T-helper 2 cell (primary cell): ENCODE measurements at regions not wholly inside any gene's neighbourhood (a gene's known extent, or its start where the extent isn't known, plus 50 kb on each side); places are given as distances from the start of the nearest gene placed in this dataset.
"Not testable (repeated sequence)": the region's sequence is repeated elsewhere in the genome, so short reads cannot be mapped to it uniquely, and the experiment has no call there.

ENCODE experiments used
- DNase-seq, 5 experiments: peaks; one replicate each; pipeline versions ENCODE4 v3.0.0 to v3.0.0-alpha.2; 2012 to 2022

DNA sequence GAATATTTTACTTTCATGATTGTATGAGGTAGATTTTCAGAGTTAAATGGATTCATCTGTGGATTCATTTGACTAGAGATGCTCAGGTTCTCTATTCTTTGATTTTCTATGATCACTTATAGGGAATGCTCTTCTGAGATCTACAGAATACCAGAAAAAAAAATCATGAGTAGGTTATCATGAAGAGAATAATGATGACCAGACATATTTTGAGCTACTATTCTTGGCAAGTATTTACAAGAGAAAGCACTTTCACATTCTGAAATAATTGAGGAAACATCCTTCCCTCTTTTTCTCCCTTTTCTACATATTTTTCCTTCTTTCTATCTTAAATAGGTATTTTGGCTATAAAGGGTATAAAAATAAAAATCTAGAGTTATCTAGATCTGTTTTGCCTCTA is 543.0 kb upstream of the TUSC1 start:
- DNase-seq, result no peak

DNA sequence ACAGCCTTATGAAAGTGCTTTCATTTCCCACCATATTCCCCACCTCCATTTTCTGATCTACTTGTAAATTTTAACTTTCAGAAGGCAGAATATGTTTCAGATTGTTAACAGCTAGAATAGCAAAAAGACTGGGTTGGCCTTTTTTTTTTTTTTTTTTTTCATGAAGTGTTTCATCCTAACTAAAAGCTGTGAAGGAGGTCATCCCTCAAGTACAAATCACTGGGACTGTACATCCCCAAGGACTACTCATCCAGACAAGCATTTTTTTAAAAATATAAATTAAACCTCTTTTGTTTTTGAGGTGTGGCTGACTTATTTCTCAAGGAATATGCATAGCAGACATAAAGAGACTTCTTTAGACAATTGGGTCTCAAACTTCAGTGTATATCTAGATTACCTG is 542.1 kb upstream of the TUSC1 start:
- DNase-seq, result no peak

DNA sequence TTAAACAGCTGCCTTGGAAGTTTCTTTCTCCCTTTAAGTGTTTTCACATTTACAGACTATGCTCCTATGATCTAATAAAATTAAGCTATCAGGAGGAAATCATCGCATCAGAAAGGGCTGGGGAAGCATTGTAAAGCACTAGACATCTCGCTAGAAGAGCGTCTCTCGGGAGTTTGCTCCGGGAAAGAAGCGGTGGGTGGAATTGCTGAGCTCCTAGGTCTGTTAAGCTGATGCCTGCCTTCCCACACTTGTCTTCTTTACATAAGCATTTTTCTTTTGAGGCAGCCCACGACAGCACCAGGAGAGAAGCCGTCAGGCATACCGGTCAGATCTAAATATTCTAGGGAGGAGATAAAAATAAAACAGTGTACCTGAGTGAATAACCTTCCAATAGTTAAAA is 541.7 kb upstream of the TUSC1 start:
- no peak for DNase-seq

DNA sequence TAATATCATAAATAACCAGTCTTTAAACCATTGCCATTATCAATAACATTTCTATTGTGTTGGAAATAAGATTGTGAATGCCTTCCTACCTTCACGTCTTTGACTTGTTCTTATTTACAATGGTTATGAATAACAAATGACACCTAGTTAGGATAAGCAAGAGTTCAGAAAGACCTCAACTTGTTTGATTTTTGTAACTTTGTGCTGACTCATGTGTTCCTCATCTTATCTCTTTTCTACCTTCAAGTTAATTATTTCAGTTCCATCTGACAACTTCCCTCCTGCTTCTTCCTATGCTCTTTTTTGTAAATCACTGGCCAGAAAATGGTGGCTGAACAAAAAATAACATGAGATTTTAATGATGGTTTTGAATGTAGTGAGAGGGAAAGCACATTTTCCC is 538.5 kb upstream of the TUSC1 start:
- no peak for DNase-seq

DNA sequence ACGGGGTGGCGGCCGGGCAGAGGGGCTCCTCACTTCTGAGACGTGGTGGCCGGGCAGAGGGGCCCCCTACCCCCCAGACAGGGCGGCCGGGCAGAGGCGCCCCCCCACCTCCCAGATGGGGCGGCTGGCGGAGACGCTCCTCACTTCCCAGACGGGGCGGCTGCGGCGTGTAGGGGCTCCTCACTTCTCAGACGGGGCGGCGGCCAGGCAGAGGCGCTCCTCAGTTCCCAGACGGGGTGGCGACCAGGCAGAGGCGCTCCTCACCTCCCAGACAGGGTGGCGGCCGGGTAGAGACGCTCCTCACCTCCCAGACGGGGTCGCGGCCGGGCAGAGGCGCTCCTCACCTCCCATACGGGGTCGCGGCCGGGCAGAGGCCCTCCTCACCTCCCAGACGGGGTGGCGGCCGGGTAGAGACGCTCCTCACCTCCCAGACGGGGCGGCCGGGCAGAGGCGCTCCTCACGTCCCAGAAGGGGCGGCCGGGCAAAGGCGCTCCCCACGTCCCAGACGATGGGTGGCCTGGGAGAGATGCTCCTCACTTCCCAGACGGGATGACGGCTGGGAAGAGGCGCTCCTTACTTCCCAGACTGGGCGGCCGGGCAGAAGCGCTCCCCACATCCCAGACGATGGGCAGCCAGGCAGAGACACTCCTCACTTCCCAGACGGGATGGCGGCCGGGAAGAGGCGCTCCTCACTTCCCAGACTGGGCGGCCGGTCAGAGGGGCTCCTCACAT is 536.6 kb upstream of the TUSC1 start:
- DNase-seq, result not testable (repeated sequence)

- DNase-seq, result no peak
Measured at GRCh38 chr9:26210338-26210851, 532.2 kb upstream of the TUSC1 start.

DNA sequence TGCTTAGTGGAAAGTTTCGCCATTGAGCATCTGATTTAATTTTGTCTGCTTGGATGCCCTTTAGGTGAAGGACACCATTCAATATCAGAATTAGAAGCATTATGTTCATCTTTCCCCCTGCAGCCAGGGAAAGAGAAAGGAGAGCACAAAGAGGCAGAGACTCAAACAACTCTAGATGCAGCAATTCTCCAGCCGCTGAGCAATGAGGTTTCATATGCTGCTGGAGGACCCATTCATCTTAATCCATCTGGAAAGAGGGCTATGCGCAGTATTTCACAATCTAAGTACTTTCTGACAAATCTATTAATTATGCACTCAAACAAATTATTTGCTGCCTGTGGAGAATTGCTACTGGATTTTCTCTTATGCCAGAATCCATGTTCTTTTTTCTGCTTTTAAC is 527.0 kb upstream of the TUSC1 start:
- no peak for DNase-seq

DNA sequence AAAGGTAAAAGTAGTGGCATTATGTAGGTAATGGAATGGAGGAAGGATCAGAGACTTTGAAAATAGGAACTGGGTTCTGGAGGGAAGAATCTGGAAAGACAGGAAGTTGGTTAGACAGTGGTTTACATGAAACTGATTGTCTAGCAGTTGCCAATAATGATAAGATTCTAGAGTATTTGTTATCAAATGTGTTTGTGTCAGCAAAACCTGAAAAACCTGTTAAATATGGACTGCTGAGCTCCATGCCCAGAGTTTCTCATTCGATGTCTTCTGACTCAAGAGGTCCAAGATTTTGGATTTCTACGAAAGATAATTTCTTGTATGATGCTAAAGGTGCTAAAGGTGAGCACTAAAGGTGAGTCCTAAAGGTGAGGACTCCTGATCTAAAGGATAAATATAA is 515.0 kb upstream of the TUSC1 start:
- DNase-seq, result no peak

DNA sequence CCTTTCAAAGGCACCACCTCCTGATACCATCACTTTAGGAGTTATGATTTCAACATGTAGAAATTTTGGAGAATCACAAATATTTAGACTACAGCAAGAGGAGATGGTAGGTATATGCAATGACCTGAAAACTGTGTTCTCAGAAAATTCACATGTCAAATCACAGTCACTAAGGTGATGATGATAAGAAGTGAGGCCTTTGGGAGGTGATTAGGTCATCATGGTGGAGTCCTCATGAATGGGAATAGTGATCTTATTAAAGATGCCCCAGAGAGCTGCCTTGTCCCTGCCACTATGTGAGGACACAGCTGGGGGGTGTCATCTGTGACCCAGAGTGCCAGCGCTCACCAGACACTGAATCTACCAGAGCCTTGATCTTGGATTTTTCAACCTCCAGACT is 513.5 kb upstream of the TUSC1 start:
- DNase-seq, result no peak

DNA sequence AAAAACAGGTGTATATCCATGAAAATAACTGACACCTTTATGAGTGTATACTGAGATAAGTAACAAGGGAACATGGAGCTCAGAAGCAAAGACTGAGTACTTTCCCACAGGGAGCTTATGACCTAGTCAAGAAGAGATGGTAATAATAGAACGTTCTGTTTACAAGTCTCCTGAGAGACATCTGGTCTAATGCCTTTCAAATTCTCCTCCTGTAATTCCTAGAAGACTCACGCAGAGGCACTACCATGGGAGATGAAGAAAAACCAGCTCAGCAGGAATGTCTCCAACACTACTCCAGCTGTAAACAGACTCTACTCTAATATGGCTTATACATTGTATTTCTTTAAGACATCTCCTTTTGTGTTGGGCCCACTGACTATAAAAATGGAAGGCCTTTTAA is 503.6 kb upstream of the TUSC1 start:
- DNase-seq, result no peak

DNA sequence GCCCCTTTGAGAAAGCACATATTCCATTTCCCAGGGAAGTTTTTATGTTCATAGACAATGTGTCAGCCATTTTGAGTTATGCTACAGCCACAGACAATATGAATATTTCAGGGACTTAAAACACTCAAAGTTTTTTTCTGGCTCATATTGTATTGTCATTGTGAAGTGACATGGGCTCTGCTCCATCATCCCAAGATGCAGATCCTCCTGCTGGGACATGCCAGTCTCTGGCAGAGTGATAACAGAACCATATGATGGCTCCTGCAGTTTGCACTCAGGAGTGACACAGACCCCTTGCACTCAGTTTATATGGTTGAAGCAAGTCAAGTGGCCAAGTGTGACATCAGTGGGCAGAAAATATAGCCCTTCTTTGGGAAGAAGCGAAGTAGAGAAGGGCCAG is 498.4 kb upstream of the TUSC1 start:
- DNase-seq, result no peak

DNA sequence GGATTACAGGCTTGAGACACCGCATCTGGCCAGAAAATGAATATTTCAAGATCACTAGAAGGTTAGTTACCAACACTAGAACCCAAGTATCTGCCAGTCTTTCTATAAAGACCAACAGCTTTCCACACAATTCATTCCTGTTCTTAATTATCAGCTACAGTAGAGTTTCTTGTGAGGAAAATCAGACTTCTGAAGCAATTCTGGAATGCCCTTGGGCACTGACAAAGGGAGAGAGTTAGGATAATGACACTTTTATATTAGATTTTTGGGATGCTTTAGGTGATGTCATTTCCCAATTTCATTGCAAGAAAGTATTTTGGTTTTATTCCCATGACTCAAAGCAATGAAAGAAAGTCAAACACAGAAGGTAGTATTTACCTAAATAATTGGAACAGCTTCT is 497.0 kb upstream of the TUSC1 start:
- DNase-seq, result no peak

DNA sequence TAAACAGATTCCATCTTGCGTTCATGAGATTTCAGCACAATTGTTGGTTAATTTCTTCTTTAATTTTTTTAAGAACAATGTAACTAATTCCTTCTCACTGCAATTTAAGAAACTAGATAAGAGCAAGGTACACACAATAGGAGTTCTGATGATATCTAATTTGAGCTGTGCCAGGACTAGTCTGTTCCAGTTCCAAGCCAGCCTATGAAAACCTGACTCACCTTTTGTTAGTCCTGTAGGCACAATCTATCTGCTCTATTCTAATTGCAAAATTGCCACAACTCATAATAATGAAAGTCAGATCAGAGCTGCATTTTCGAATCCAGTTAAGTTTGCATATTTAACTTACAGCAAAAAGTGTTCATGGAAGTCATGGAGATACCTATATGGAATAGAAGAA is 494.1 kb upstream of the TUSC1 start:
- DNase-seq, result no peak

- no peak for DNase-seq
Measured at GRCh38 chr9:26171691-26172090, 493.4 kb upstream of the TUSC1 start.

GRCh38 chr9:26170190-26170589 is 491.9 kb upstream of the TUSC1 start:
- no peak for DNase-seq

- no peak for DNase-seq
Measured at GRCh38 chr9:26169708-26170107, 491.5 kb upstream of the TUSC1 start.

- DNase-seq, result no peak
Measured at GRCh38 chr9:26166537-26166936, 488.3 kb upstream of the TUSC1 start.

DNA sequence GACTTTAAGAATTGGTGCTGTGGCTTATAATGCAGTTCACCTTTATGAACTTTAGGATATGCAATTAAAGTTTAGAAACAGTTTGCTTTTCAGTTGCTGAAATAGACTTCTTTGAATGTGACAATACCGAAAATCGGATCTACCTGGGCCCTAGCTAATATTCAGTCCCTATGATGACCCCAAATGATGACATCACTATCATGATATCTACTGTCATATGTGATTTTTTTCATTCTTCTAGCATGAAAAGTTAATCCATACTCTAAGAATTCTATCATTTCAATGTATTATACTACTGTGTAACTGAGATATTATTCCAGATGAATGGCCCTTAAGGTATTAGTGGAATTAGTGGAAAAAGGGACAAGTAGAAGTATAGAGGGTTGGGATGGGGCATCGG is 487.2 kb upstream of the TUSC1 start:
- no peak for DNase-seq

DNA sequence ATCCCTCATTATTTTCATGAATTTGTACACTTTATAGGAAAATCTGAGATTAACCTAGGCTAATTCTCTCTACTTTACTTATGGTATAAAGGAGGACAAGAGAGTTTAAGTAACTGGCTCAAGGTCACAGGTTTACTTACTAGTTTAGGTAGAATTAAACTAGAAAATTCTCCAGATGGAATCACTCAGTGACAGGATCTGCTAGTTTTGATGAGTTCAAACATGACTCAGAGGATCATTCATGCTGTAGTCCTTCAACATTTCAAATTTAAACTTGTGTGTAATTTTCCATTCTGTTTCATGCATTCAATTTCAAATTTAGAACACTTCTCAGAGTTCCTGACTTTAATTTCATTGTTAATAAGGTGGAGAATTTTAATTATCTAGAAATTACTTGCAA is 485.7 kb upstream of the TUSC1 start:
- no peak for DNase-seq

DNA sequence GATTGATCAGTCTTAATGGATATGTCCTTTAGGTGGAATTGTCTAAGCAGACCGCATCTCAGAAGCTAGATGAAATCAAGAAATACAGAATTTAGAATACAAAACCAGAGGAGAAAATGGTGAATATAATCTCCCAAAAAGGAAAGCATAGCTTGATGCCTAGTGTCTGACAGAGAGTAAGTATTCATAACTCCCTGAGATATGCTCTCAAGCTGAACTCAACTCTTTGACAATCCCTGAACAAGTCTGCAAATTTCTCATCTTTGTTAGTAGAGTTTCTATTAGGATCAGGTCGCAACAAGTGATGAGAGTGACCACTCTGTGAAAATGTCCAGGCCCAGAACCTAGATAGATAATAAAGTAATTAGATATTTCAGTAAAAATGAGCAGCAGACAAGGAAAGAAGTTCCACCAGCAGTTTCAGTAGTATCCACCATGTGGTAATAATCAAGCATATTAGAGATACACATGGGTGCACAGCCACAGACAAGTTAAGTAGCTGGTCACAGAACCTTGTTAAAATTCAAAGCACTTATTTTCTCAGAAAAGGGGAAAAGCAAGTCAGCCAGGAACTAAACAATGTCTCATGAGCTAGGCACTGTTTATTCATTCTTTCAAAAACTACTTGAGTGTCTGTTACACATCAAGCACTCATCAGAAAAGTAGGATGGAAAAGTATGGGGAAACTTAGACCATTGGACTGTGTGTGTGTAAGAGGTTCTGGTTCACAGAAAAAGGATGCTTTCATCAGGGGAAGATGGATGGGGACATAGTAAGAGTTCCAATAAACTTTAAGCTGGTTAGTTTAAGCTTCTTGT is 481.5 kb upstream of the TUSC1 start:
- DNase-seq, result no peak

- DNase-seq, result no peak
Measured at GRCh38 chr9:26158631-26159150, 480.4 kb upstream of the TUSC1 start.

DNA sequence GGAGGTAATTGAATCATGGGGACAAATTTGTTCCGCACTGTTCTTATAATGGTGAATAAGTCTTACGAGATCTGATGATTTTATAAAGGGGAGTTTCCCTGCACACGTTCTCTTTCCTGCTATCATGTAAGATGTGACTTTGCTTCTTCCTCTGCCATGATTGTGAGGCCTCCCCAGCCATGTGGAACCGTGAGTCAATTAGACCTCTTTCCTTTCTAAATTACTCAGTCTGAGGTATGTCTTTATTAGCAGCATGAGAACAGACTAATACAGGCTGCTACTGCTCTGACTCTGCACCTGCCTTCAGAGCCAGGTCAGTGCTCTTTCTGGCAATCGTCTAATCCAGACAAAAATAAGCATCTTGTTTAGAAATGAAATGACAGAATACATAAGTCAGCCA is 479.2 kb upstream of the TUSC1 start:
- no peak for DNase-seq

- no peak for DNase-seq
Measured at GRCh38 chr9:26152350-26152749, 474.1 kb upstream of the TUSC1 start.

DNA sequence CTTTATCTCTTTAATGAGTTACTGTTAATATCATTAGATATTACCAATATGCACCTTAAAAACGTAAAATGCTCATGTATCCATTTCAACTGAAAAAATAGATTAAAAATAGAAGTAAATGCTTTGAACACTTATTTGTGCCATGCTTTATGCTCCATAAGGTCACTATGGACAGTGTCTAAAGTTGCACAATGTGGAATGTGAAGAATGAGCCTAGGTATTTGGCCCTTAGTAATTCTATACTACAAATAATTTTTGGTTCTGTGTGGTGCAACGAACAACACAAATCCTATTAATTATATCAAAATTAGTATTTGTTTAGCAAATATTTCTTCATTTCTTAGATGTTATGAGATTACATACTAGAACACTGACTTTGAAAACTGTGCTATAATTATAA is 469.9 kb upstream of the TUSC1 start:
- DNase-seq, result no peak
